ENCODE measurements at regions not wholly inside any gene's neighbourhood (a gene's known extent, or its start where the extent isn't known, plus 50 kb on each side); places are given as distances from the start of the nearest gene placed in this dataset.

DNA sequence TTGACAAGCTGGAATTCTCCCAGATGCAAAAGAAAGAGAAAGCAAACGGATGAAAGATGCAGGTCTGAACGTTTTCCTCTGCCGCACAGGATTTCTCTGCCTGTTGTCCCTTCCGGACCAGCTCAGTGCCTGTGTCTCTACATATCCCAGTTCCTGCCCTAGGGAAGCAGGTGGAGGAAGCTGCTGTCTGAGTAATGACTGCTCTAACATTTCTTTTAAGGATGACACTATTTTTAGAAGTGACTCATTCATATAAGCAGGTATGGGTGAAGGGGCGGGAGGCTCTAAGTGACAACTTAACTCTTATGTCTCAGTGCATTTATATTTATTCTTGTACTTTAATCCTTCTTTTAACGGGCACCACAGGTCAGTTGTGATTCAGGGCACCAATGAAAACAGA, 128.8 kb downstream of the SLC24A2 start:
- H3K4me3 ChIP-seq: no peak overlapping the region
- no peaks in the 10 kb centered on the region for H3K27me3 ChIP-seq (ENCODE audit: low read depth)
- intact Hi-C loops (cut with DNase I): no loop called here
- ATAC-seq (peak in 1 of 2 donors; percentile 36), DNase-seq (no peak)
- TF ChIP-seq, protein P1, sequence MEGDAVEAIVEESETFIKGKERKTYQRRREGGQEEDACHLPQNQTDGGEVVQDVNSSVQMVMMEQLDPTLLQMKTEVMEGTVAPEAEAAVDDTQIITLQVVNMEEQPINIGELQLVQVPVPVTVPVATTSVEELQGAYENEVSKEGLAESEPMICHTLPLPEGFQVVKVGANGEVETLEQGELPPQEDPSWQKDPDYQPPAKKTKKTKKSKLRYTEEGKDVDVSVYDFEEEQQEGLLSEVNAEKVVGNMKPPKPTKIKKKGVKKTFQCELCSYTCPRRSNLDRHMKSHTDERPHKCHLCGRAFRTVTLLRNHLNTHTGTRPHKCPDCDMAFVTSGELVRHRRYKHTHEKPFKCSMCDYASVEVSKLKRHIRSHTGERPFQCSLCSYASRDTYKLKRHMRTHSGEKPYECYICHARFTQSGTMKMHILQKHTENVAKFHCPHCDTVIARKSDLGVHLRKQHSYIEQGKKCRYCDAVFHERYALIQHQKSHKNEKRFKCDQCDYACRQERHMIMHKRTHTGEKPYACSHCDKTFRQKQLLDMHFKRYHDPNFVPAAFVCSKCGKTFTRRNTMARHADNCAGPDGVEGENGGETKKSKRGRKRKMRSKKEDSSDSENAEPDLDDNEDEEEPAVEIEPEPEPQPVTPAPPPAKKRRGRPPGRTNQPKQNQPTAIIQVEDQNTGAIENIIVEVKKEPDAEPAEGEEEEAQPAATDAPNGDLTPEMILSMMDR (IDR thresholded peaks at IDR 0.05): no peak
- H3K9me3 ChIP-seq: no peaks in the 10 kb centered on the region
- H3K4me1 ChIP-seq: no peaks in the 10 kb centered on the region
- no peak overlapping the region for H3K27ac ChIP-seq
- no peaks in the 10 kb centered on the region for H3K36me3 ChIP-seq

DNA sequence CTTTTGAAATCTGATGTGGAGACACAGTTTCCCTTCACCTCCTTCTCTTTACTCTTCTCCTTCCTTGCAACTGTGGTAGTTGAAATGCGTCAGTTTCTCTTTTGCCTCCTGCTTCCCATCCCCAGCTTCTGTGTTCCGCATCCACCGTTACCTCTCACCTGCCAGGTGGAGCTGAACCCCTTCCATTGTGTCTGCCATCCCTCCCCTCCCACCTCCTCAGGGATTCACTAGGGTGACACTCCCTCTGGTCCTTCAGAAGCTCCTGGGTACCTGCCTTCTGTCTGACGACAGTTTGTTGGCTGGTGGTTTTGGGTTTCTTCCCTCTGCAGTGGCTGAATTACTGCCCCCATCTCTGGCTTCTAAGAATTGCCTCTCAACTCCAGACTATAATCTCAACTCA, 132.1 kb downstream of the SLC24A2 start:
- Histone ChIP-seq H3K27ac (no peak overlapping the region), H3K4me3 (no peak overlapping the region), H3K36me3 (no peaks in the 10 kb centered on the region), H3K9me3 (no peaks in the 10 kb centered on the region), H3K27me3 (ENCODE audit: low read depth) (no peaks in the 10 kb centered on the region), H3K4me1 (no peaks in the 10 kb centered on the region)
- TF ChIP-seq, protein P1 (IDR thresholded peaks at IDR 0.05): no peak
- intact Hi-C loops (cut with DNase I): no loop called here
- ATAC-seq (no peak), DNase-seq (no peak)

DNA sequence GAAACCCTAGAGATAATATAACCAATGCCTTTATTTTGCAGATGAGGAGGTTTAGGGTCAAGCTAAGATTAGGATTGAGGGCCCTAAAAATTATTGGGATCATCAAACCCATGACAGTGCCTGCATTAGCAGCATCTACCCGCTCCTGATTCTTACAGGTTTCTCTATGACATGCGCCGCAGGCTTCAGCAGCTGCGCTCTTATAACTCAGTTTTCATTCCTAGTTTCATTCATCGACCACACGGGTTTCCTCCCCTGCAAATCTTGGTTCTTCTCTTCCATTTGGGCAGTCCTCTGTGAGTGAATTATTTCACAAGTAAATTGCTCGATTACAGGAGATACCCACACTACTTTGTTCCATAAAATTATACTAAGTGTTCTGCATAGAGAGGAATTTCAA, 137.2 kb downstream of the SLC24A2 start:
- Histone ChIP-seq H3K27ac (no peak overlapping the region), H3K27me3 (ENCODE audit: low read depth) (no peaks in the 10 kb centered on the region), H3K4me3 (no peak overlapping the region), H3K9me3 (no peaks in the 10 kb centered on the region), H3K36me3 (no peaks in the 10 kb centered on the region), H3K4me1 (no peaks in the 10 kb centered on the region)
- ATAC-seq (no peak), DNase-seq (no peak)
- intact Hi-C loops (cut with DNase I): no loop called here
- TF ChIP-seq, protein P1 (IDR thresholded peaks at IDR 0.05): no peak

DNA sequence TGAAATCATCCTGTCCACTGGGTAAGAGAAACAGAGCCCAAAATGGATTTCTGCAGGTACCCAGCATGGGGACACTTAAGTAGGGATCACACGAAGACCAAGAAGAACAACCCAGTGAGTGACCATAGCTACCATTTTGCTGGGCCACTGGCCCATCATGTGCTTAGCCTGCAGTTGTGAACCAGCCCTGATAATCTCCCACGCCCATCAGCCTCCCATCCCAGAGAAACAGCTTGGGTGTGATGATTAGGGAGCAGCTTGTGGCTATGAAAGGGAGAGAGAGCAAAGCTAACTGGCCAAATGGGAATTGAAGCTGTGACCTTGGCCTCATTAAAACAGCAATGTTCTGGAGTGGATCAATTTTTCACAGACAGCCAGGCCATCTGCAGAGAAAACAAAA, 138.5 kb downstream of the SLC24A2 start:
- Histone ChIP-seq H3K4me1 (no peaks in the 10 kb centered on the region), H3K4me3 (no peak overlapping the region), H3K36me3 (no peaks in the 10 kb centered on the region), H3K27me3 (ENCODE audit: low read depth) (no peaks in the 10 kb centered on the region), H3K9me3 (no peaks in the 10 kb centered on the region), H3K27ac (no peak overlapping the region)
- DNase-seq (no peak), ATAC-seq (no peak)
- intact Hi-C loops (cut with DNase I): no loop called here
- TF ChIP-seq, protein P1 (IDR thresholded peaks at IDR 0.05): no peak

DNA sequence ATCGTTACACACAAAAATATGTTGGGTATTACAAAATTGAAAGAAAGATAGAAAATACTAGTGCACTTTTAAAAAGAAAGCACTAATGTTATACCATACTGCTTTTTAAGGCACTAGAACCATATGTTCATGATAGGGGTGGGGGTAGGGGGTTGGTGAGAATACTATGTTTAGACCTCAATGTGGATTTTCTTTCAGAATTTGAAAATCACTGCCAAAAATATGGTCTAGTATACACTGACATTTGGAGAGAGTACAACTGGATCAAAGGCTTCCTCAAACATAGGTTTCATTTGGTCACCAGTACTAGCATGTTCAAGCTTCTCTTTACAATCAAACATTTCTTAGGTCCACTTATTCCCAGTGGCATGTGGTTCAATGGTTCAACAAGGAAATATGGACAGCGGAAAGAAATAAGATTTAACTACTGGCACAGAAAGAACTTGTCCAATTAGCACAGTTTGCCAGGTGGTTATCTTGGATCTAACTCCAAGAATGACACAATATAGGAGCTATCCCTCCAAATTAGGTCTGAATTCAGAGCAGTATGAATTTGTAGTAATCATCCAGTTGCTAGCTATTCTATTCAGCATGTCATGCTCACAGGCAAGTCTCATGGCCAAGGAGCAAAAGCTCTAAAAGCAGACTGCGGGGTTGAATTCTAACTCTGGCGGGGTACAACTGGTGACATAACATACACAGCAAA, 139.3 kb downstream of the SLC24A2 start:
- Histone ChIP-seq H3K4me1 (no peaks in the 10 kb centered on the region), H3K9me3 (no peaks in the 10 kb centered on the region), H3K4me3 (no peak overlapping the region), H3K27ac (no peak overlapping the region), H3K36me3 (no peaks in the 10 kb centered on the region), H3K27me3 (ENCODE audit: low read depth) (no peaks in the 10 kb centered on the region)
- intact Hi-C loops (cut with DNase I): no loop called here
- no peak for ATAC-seq
- DNase-seq: no peak
- TF ChIP-seq, protein P1 (IDR thresholded peaks at IDR 0.05): no peak
